Naive B cell (primary cell): ENCODE measurements at regions not wholly inside any gene's neighbourhood (a gene's known extent, or its start where the extent isn't known, plus 50 kb on each side); places are given as distances from the start of the nearest gene placed in this dataset.

Experiments
- ATAC-seq, 2 donors: fragments of 150-1000 bp; cut with Tn5 transposase; 2 replicates each; pipeline ENCODE4 v1.10.0; 2021; ENCODE audit warnings: low read depth in 2 of 2, mild to moderate bottlenecking in 2 of 2, moderate library complexity in 2 of 2
- DNase-seq: peaks from one replicate; pipeline ENCODE4 v3.0.0; 2022
- H3K27ac Mint-ChIP-seq, 6 donors: one replicate each; pipeline ENCODE4 v1.8.0; 2020 to 2022; ENCODE audit warnings: mild to moderate bottlenecking in 6 of 6, mixed read lengths in 6 of 6, moderate library complexity in 5 of 6, inconsistent platforms in 2 of 6
- H3K27me3 Mint-ChIP-seq, 3 donors: one replicate each; pipeline ENCODE4 v1.8.0; 2021 to 2022; ENCODE audit warnings: mixed read lengths in 3 of 3, mild to moderate bottlenecking in 1 of 3
- H3K36me3 Mint-ChIP-seq, 2 donors: one replicate each; pipeline ENCODE4 v1.8.0; 2020 to 2022; ENCODE audit warnings: mixed read lengths in 2 of 2, inconsistent platforms in 1 of 2, mild to moderate bottlenecking in 1 of 2
- H3K4me1 Mint-ChIP-seq, 3 donors: one replicate each; pipeline ENCODE4 v1.8.0; 2020 to 2022; ENCODE audit warnings: mixed read lengths in 3 of 3, inconsistent platforms in 1 of 3, mild to moderate bottlenecking in 1 of 3, moderate library complexity in 1 of 3
- H3K4me3 Mint-ChIP-seq, 8 donors: one replicate each; pipeline ENCODE4 v1.8.0; 2020 to 2022; ENCODE audit warnings: mild to moderate bottlenecking in 8 of 8, mixed read lengths in 8 of 8, moderate library complexity in 8 of 8, inconsistent platforms in 2 of 8
- H3K9me3 Mint-ChIP-seq, 7 donors: one replicate each; pipeline ENCODE4 v1.8.0; 2020 to 2022; ENCODE audit warnings: mixed read lengths in 7 of 7, mild to moderate bottlenecking in 5 of 7, inconsistent platforms in 2 of 7, moderate library complexity in 1 of 7

GRCh38 chr7:84658286-84658685, 463.7 kb upstream of the SEMA3A start:
- DNase-seq = no peak
- Mint-ChIP-seq H3K27ac (no peak overlapping the region), H3K9me3 (no peaks in the 10 kb centered on the region), H3K36me3 (no peaks in the 10 kb centered on the region), H3K4me3 (no peak overlapping the region), H3K27me3 (no peaks in the 10 kb centered on the region), H3K4me1 (no peaks in the 10 kb centered on the region)
- ATAC-seq = no peak

GRCh38 chr7:84654273-84654672, 459.7 kb upstream of the SEMA3A start:
- Mint-ChIP-seq H3K4me1 (no peaks in the 10 kb centered on the region), H3K4me3 (no peak overlapping the region), H3K36me3 (no peaks in the 10 kb centered on the region), H3K27ac (no peak overlapping the region), H3K27me3 (no peaks in the 10 kb centered on the region), H3K9me3 (no peaks in the 10 kb centered on the region)
- no peak for ATAC-seq
- DNase-seq = no peak

- no peak overlapping the region for H3K4me3 Mint-ChIP-seq
- no peak for ATAC-seq
- H3K27ac Mint-ChIP-seq = peak overlapping the region in 1 of 6 donors; percentile 18
- no peak for DNase-seq
- H3K27me3 Mint-ChIP-seq = no peaks in the 10 kb centered on the region
- H3K9me3 Mint-ChIP-seq = no peaks in the 10 kb centered on the region
- H3K4me1 Mint-ChIP-seq = no peaks in the 10 kb centered on the region
- no peaks in the 10 kb centered on the region for H3K36me3 Mint-ChIP-seq
These were observed 457.3 kb upstream of the SEMA3A start for GRCh38 chr7:84651876-84652275.

- H3K27me3 Mint-ChIP-seq = no peaks in the 10 kb centered on the region
- no peaks in the 10 kb centered on the region for H3K4me1 Mint-ChIP-seq
These were observed 453.5 kb upstream of the SEMA3A start for GRCh38 chr7:84647797-84648757.

DNA sequence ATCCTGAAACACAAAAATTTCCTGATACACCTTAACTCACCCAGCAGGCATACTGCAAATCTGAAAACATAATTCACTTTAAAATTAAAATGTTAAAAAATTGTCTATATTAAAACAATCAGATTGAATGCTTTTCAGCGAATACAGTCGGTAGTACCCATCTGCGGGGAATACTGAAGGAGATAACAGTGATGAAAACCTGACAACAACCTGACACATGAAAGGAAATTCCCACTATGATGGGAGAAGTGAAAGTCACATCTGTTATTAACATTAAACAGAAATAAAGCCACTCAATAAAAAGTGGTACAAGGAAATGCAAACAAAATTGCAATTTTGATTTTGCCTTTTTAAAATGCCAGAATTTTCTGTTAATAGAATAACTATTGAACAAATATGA, 448.0 kb upstream of the SEMA3A start:
- Mint-ChIP-seq H3K4me3 (no peak overlapping the region), H3K9me3 (no peaks in the 10 kb centered on the region), H3K27me3 (no peaks in the 10 kb centered on the region), H3K4me1 (no peaks in the 10 kb centered on the region), H3K27ac (no peak overlapping the region), H3K36me3 (no peaks in the 10 kb centered on the region)
- DNase-seq (no peak), ATAC-seq (no peak)

More at GRCh38 chr7:84647797-84648757, 453.5 kb upstream of the SEMA3A start:
- Mint-ChIP-seq H3K9me3 (no peaks in the 10 kb centered on the region), H3K27ac (no peak overlapping the region), H3K36me3 (no peaks in the 10 kb centered on the region), H3K4me3 (no peak overlapping the region)
- no peak for DNase-seq
- no peak for ATAC-seq

- H3K4me1 Mint-ChIP-seq = no peaks in the 10 kb centered on the region
- DNase-seq (no peak), ATAC-seq (no peak)
- no peaks in the 10 kb centered on the region for H3K27me3 Mint-ChIP-seq
- no peaks in the 10 kb centered on the region for H3K36me3 Mint-ChIP-seq
- no peak overlapping the region for H3K4me3 Mint-ChIP-seq
- no peak overlapping the region for H3K27ac Mint-ChIP-seq
- peaks cover 0 to 4% (median under 1%) of the 10 kb centered on the region in 7 donors for H3K9me3 Mint-ChIP-seq
These were observed 446.0 kb upstream of the SEMA3A start for GRCh38 chr7:84640637-84641036.

- no peak overlapping the region for H3K27ac Mint-ChIP-seq
- no peak overlapping the region for H3K4me3 Mint-ChIP-seq
- ATAC-seq = no peak
- H3K9me3 Mint-ChIP-seq = peaks cover 2 to 10% (median 3%) of the 10 kb centered on the region in 7 donors
- no peaks in the 10 kb centered on the region for H3K4me1 Mint-ChIP-seq
- no peaks in the 10 kb centered on the region for H3K27me3 Mint-ChIP-seq
- no peak for DNase-seq
- H3K36me3 Mint-ChIP-seq = no peaks in the 10 kb centered on the region
These were observed 443.7 kb upstream of the SEMA3A start for GRCh38 chr7:84638339-84638697.

DNA sequence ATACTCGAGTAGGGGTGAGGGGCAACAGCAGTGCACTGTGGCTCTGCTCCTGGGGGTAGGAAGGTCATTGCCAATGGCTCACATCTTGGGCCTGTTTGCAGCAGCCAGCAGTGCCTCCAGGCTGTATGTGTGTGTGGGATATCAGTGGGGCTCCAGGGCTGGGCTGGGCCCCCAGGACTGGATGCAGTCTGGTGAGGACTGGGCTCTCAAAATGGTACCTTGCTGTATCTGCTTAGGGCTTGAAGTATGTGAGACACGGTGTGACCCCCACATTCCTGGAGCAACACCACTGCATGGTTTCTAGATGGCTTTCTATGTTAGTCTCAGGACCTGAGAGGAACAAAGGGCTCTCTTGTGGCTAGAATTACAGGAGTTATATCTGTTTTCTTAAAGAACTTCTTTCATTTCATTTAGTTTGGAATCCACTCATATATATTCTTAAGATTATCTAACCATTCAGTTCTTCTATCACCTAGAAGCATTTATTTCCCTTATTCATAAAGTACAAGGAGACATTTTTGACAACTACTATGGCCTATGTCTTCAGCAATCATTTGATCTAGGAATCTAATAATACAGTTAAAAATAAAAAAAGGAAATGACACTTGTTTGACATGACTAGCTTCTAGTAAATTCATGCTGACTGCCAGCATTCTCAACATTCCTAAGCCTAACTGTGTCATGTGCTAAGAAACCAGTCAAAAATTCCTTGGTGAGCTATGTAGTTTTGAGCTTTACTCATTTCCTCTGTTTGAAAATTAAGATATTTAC, 443.2 kb upstream of the SEMA3A start:
- Mint-ChIP-seq H3K4me3 (no peak overlapping the region), H3K27me3 (no peaks in the 10 kb centered on the region), H3K27ac (peak overlapping the region in 1 of 6 donors; percentile 62), H3K4me1 (no peaks in the 10 kb centered on the region), H3K9me3 (peaks cover 2 to 15% (median 6%) of the 10 kb centered on the region in 7 donors), H3K36me3 (no peaks in the 10 kb centered on the region)
- no peak for ATAC-seq
- DNase-seq = no peak

- no peak overlapping the region for H3K27ac Mint-ChIP-seq
- no peaks in the 10 kb centered on the region for H3K36me3 Mint-ChIP-seq
- H3K27me3 Mint-ChIP-seq = no peaks in the 10 kb centered on the region
- DNase-seq (no peak), ATAC-seq (no peak)
- peaks cover 5 to 22% (median 9%) of the 10 kb centered on the region in 7 donors for H3K9me3 Mint-ChIP-seq
- no peak overlapping the region for H3K4me3 Mint-ChIP-seq
- no peaks in the 10 kb centered on the region for H3K4me1 Mint-ChIP-seq
These were observed 437.3 kb upstream of the SEMA3A start for GRCh38 chr7:84631913-84632312.

DNA sequence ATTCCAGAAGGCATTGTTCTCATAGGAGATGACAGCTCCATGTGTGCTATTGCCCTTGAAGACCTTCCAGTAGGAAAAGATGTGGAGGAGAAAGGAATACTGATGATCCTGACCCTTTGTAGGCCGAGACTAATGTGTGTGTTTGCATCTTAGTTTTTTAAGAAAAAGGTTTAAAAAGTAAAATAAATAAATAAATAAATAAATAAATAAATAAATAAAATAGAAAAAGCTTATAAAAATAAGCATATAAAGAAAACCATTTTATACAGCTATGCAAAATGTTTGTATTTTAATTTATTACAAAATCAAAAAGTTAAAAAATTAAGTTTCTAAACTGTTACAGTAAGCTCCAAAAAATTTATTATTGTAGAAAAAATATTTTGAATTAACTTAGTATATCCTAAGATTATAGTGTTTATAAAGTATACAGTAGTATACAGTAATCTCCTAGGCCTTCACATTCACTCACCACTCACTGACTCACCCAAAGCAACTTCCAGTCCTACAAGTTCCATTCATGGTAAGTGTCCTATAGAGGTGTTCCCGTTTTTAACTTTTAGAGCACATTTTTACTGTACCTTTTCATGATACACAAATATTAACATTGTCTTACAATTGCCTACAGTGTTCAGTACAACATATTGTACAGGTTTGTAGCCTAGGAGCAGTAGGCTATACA, 435.2 kb upstream of the SEMA3A start:
- no peak overlapping the region for H3K27ac Mint-ChIP-seq
- no peaks in the 10 kb centered on the region for H3K27me3 Mint-ChIP-seq
- H3K4me1 Mint-ChIP-seq = no peaks in the 10 kb centered on the region

GRCh38 chr7:84629216-84629615, 434.6 kb upstream of the SEMA3A start:
- Mint-ChIP-seq H3K27me3 (no peaks in the 10 kb centered on the region), H3K27ac (no peak overlapping the region), H3K36me3 (no peaks in the 10 kb centered on the region), H3K4me1 (no peaks in the 10 kb centered on the region), H3K4me3 (no peak overlapping the region), H3K9me3 (peaks cover 3 to 17% (median 7%) of the 10 kb centered on the region in 7 donors)
- no peak for ATAC-seq
- no peak for DNase-seq

More for the DNA sequence above, 435.2 kb upstream of the SEMA3A start:
- Mint-ChIP-seq H3K9me3 (peaks cover 3 to 17% (median 9%) of the 10 kb centered on the region in 7 donors), H3K4me3 (no peak overlapping the region), H3K36me3 (no peaks in the 10 kb centered on the region)
- DNase-seq (no peak), ATAC-seq (no peak)

DNA sequence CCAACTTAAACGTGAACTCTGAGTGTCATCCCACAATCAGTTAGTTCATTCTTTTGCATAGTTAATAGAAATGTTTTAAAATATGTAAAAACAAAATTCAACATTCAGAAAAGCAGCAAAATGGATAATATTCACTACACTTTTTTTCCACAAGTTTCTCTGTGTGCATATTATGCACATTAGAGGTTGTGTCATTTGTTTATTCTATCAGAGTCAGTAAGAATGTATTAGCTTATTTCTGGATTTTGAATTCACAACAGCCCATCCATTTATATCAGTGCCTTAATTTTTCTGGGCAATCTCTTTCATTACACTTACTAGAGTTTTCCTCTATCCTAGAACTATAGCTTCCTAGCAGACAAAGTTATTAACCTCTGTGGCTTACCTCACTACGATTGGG, 432.7 kb upstream of the SEMA3A start:
- no peak for ATAC-seq
- Mint-ChIP-seq H3K27ac (no peak overlapping the region), H3K4me3 (no peak overlapping the region)

GRCh38 chr7:84624927-84625326, 430.3 kb upstream of the SEMA3A start:
- DNase-seq = no peak
- Mint-ChIP-seq H3K27ac (no peak overlapping the region), H3K4me1 (no peaks in the 10 kb centered on the region), H3K4me3 (no peak overlapping the region), H3K36me3 (no peaks in the 10 kb centered on the region), H3K27me3 (no peaks in the 10 kb centered on the region), H3K9me3 (peaks cover 0 to 3% (median 0%) of the 10 kb centered on the region in 7 donors)
- ATAC-seq = no peak

More for the DNA sequence above, 432.7 kb upstream of the SEMA3A start:
- Mint-ChIP-seq H3K36me3 (no peaks in the 10 kb centered on the region), H3K4me1 (no peaks in the 10 kb centered on the region), H3K9me3 (peaks cover 0 to 9% (median 3%) of the 10 kb centered on the region in 7 donors), H3K27me3 (no peaks in the 10 kb centered on the region)
- no peak for DNase-seq
